ENCODE measurements at regions not wholly inside any gene's neighbourhood (a gene's known extent, or its start where the extent isn't known, plus 50 kb on each side); places are given as distances from the start of the nearest gene placed in this dataset.

GRCh38 chr20:59411170-59411569 is 110.8 kb downstream of the EDN3 start:
- H3K4me1 ChIP-seq (ENCODE audit: insufficient read depth, low read length), result no peaks in the 10 kb centered on the region
- H3K56ac ChIP-seq (ENCODE audit: insufficient read length, low read depth, low read length), result no peak overlapping the region
- H2AK5ac ChIP-seq (ENCODE audit: insufficient read length, low read length), result no peak overlapping the region
- TF ChIP-seq CTCF (conservative IDR thresholded peaks at IDR 0.05), result no peak
- H2BK5ac ChIP-seq (ENCODE audit: insufficient read length, low read length), result no peak overlapping the region
- H3K4me3 Mint-ChIP-seq, result no peak overlapping the region
- peaks cover 0 to 5% (median 0%) of the 10 kb centered on the region in 3 experiments; a peak in 2 of 7 replicates for H3K36me3 Mint-ChIP-seq (ENCODE audit: insufficient read depth in 1 of 3, low read depth in 3 of 3)
- H3K79me2 ChIP-seq (ENCODE audit: insufficient read depth, low read length), result no peaks in the 10 kb centered on the region
- H3K23me2 ChIP-seq (ENCODE audit: insufficient read length, low read depth, low read length, poor library complexity, severe bottlenecking), result no peaks in the 10 kb centered on the region
- H3K14ac ChIP-seq (ENCODE audit: insufficient read depth, low read length), result no peak overlapping the region
- H3K9ac ChIP-seq (ENCODE audit: extremely low read depth, insufficient read length, low read length), result no peak overlapping the region
- H3K9me3 Mint-ChIP-seq, result peaks cover 4 to 6% of the 10 kb centered on the region in 2 experiments; a peak in 4 of 5 replicates
- H3K27ac ChIP-seq (ENCODE audit: insufficient read length, low read depth, low read length), result no peak overlapping the region
- no peak overlapping the region for H3K18ac ChIP-seq (ENCODE audit: insufficient read length, low read depth, low read length)
- H3K4me2 ChIP-seq (ENCODE audit: insufficient read depth, insufficient read length, low read length), result no peak overlapping the region
- H3K27ac Mint-ChIP-seq, result no peak overlapping the region
- peaks cover 6 to 11% of the 10 kb centered on the region in 2 experiments for H3K4me1 Mint-ChIP-seq
- no peaks in the 10 kb centered on the region for H4K20me1 ChIP-seq (ENCODE audit: control insufficient read depth, insufficient read depth, insufficient read length)
- no peaks in the 10 kb centered on the region for H3K9me3 ChIP-seq (ENCODE audit: control insufficient read depth, low read depth, low read length)
- WGBS (ENCODE audit: extremely low coverage, insufficient read length, low lambda C conversion rate), result no CpG with 5 or more reads among the region's 17 CpGs
- no peak overlapping the region for H2BK120ac ChIP-seq (ENCODE audit: low read depth, low read length, poor library complexity, severe bottlenecking)
- no peak overlapping the region for H2AFZ ChIP-seq (ENCODE audit: low read length)
- H4K91ac ChIP-seq (ENCODE audit: insufficient read length, low read depth, low read length), result no peak overlapping the region
- no peak overlapping the region for H4K8ac ChIP-seq (replicated peaks; ENCODE audit: insufficient read length, low read depth, low read length)
- H2BK20ac ChIP-seq (ENCODE audit: low read depth, low read length, poor library complexity, severe bottlenecking), result no peak overlapping the region
- H3T11ph ChIP-seq (ENCODE audit: low read length), result no peak overlapping the region
- no peak overlapping the region for H2BK15ac ChIP-seq (ENCODE audit: low read depth, low read length)
- H3K23ac ChIP-seq (ENCODE audit: insufficient read length, low read depth, low read length), result no peak overlapping the region
- no peak overlapping the region for H2BK12ac ChIP-seq (ENCODE audit: insufficient read length, low read depth, low read length)
- peaks cover 22% of the 10 kb centered on the region for H3K27me3 Mint-ChIP-seq (ENCODE audit: low read depth)
- H3K79me1 ChIP-seq (ENCODE audit: insufficient read depth, low read depth, low read length, poor library complexity, severe bottlenecking), result no peaks in the 10 kb centered on the region
- no peaks in the 10 kb centered on the region for H3K27me3 ChIP-seq (ENCODE audit: insufficient read depth, low read length)
- no peak overlapping the region for H3K4ac ChIP-seq (ENCODE audit: low read depth, low read length)
- H4K5ac ChIP-seq (ENCODE audit: insufficient read length, low read depth, low read length), result no peak overlapping the region
- DNase-seq, result no peak

Measured in H9 (cell line).